PC-3 (cell line): ENCODE measurements at regions not wholly inside any gene's neighbourhood (a gene's known extent, or its start where the extent isn't known, plus 50 kb on each side); places are given as distances from the start of the nearest gene placed in this dataset.

Experiments
- CTCF ChIP-seq: fragments of 300-600 bp; sonication (generic); conservative IDR thresholded peaks from 2 replicates; pipeline ENCODE4 v1.5.1; 2017; ENCODE audit warnings: antibody characterized with exemption, low read depth, mild to moderate bottlenecking, low read length
- EZH2 ChIP-seq: fragments of 300-600 bp; sonication (generic); IDR thresholded peaks from one replicate; pipeline ENCODE4 v1.6.1; 2017; ENCODE audit warnings: antibody characterized with exemption, mild to moderate bottlenecking, low read length; ENCODE audit not compliant: unreplicated experiment
- EZH2phosphoT487 ChIP-seq: fragments of 300-600 bp; sonication (generic); IDR thresholded peaks from 2 replicates; pipeline ENCODE4 v1.6.1; 2018; ENCODE audit warnings: mild to moderate bottlenecking, antibody characterized with exemption, low read length, borderline replicate concordance

- TF ChIP-seq CTCF, result no peak
- TF ChIP-seq EZH2, result no peak
- TF ChIP-seq EZH2phosphoT487, result no peak
Observed at GRCh38 chr2:53527056-53527455, 240.5 kb upstream of the CHAC2 start.
